HUDEP-2 (cell line): ENCODE measurements at regions not wholly inside any gene's neighbourhood (a gene's known extent, or its start where the extent isn't known, plus 50 kb on each side); places are given as distances from the start of the nearest gene placed in this dataset.

ENCODE experiments used
- DNase-seq, 76 experiments: peaks; one replicate each; lab custom pipeline; 2025; ENCODE audit not compliant: unreplicated experiment in 76 of 76; lab: John Stamatoyannopoulos, UW

DNA sequence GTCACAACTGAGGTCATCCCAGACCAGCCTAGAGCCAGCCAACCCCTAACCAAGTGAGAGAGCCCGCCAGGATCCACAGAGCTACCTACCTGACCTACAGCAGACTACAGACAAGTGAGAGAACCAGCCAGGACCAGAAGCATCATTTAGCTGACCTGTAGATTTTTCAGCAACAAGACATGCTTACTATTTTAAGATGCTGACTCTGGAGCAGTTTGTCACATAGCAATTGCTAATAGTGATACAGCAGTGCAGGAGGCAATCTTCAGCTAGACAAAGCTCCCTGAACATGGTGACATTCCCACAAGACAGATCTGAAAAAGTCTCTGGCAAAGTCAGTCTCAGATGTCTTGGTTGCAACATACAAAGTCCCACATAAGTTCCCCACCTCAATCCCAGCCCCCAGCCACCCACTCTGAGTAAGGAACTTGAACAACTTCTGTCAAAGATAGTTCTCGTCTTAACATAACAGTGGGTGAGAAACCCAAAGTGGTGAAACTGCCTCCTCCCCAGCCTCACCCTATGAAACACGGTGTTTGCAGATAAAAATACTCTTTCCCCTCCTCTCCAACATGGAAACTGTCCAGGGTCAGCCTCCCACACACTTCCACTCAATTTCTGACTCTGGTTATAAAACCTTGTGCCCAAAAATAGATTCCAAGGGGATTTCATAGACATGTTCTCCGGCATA, 120.3 kb upstream of the SLC6A11 start:
- no peak for DNase-seq

- peak in 2 of 76 experiments; percentile 5 to 6 for DNase-seq
Measured at GRCh38 chr3:10697918-10698317, 118.1 kb upstream of the SLC6A11 start.

DNA sequence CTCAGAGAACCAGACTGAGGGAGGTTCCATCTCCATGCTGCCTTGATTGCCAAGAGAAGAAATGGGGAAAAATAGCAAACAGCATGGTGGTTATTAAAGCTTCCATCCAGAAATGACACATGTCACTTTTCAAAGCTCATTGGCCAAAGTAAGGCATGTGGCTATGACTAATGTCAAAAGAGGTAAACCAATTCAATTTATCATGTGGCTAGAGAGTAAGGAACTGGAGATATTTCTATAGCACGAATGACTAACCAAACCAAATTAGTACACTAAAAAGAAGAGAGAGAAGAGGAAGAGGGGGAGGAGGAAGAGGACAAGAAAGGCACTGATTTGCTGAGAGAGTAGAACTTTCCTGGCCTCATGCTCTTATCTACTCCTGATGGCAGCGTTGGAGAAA, 115.2 kb upstream of the SLC6A11 start:
- DNase-seq: no peak

DNA sequence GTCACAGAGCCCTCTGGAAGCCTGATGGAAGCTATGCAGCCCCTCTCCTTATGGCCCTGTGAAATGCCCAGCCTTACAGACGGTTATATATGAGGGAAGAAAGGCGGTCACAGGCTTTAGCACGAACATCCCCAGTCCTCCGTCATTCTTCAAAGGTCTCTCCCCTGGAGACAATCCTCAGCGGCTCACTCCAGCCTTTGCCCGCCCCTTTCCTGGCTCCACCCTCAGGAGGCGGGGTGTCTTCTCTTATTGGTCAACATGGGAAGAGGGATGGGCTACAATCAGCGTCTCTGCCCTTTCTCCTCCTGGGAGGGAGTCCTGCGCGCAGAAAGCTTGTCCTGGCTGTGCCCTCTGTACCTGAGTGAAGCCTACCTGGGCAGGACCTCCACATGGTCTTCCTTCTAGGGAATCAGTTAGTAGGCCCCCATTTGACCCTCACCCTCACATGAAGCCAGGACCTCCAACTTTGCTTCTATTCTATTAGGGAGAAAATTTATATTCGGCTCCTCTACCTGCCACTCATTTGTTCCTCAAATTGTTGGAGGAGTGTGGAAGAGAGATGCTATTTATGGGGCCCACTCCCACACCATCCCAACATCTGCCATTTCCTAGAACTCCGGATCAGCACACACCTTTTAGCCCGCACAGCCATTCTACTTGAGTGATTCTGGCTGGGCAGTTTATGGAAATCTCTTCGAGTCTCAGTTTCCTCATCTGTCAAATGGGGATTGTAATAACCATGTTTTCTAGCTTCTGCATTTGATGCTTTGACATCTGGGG, 112.9 kb upstream of the SLC6A11 start:
- peak in 7 of 76 experiments; percentile 1 to 29 (median 10) for DNase-seq

DNA sequence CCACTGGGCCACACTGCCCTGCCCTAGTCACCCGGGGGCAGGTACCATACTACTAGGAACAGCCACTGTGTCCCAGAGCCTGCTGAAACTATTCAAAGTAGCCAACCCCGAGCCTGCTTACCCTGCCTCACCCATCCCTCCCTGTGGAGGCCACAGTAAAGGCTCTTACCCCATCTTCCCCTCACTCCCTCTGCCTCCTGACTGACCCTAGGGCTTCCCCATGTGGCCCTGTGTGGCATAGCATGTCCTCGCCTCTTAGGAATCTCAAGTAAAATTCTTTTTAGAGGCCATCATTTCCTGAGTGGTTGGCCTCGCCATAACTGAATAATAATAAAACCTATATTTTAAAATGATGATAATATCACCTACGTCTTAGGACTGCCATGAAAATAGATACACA, 112.2 kb upstream of the SLC6A11 start:
- DNase-seq: peak in 5 of 76 experiments; percentile 4 to 22 (median 9)

- DNase-seq: no peak
Measured at GRCh38 chr3:10706156-10706739, 109.8 kb upstream of the SLC6A11 start.

DNA sequence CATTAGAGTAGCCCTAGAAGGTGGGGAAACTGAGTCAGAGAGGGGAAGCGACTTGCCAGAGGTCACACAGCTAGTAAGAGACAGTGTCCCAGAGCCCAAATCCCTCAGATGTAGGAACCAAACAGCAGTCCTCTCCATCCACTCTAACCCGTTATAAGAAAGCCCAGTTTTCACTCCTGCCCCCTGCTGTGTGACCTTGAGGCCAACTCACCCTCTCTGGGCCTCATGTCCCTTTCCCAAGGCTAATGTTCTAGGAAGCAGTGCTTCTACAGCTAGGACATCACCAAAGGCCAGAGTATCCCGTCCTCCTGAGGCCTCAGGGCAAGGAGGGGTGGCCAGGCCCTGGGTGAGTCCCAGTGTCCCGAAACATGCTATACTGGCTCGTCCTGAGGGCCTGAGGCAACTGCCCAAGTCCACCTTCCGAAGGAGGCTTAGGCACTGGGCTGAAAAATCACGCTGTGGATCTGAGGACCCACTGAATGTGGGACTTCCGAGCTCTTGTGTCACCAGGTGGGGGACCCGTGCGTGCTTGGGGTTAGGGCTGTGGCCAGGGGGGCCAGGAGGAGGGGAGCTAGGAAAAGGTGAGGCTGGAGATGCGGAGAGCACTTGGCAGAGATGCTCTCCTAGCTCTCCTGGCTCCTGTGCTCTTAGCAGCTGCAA, 109.2 kb upstream of the SLC6A11 start:
- DNase-seq: no peak

DNA sequence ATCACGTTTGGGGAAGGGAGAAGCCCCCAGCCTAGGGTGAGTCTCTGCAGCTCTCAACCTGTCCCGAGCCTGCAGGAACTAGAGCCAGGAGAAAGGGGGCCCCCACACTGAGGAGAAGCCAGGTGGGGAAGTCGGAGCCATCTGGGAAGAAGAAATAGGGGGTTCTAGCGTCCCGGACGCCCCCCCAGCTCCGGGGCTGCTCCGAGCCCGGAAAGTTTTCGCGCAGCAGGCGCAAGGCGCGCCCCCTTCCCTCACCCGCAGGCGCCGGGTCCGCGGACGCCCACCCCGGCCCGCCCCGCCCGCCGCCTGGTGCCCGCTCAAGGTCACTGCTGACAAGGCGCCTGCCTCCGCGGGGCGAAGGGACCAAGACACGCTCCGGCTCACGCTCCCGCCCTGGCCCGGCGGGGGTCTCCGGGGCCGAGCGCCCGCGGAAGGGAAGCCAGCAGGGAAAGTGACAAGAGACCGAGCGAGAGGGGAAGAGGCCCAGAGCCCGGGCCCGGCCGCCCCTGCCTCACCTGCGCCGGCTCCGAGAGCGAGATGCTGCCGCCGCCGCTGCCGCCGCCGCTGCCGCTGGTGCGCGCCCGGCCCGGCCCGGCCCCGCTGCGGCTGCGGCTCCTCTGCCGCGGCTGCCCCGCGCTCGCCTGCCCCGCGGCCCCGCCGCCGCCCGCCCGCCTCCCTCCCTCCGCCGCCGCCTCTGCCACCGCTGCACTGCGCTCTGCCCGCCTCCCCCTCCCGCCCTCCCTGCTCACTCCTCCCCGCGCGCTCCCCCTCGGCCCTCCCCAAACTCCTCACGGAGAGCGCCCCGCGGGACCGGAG, 108.4 kb upstream of the SLC6A11 start:
- DNase-seq: no peak

- DNase-seq: no peak
Measured at GRCh38 chr3:10708216-10708893, 107.7 kb upstream of the SLC6A11 start.

DNA sequence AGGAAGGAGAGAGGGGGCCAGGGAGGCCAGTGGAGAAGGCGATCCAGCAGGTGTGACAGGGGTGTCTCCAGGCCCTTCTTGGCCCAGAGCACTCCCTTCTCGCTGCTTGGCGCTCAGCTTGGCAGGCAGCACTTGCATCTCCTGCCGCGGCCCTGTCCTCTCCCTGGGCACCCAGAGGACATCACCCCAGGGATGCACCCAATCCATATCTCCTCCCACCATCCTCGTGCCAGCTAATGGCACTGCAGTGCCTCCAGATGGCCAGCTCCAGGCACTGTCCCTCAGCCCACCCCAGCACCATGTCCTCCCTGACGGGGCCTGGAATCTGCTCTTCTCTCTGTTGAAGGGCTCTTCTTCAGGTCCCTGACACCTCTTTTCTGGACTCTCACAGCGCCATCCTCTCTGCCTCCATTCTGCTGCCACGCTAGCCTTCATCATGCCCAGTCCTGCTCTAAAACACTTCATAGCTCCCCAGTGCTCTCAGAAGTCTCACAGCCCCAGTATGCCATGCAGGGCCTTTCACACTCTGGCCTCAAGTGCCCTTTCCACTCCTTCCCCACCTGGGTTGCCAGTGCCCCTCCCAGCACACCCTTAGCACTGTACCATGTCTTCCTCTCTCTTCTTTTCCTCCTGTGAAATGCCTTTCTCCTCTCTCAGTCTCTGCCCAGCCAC, 106.8 kb upstream of the SLC6A11 start:
- DNase-seq: no peak

DNA sequence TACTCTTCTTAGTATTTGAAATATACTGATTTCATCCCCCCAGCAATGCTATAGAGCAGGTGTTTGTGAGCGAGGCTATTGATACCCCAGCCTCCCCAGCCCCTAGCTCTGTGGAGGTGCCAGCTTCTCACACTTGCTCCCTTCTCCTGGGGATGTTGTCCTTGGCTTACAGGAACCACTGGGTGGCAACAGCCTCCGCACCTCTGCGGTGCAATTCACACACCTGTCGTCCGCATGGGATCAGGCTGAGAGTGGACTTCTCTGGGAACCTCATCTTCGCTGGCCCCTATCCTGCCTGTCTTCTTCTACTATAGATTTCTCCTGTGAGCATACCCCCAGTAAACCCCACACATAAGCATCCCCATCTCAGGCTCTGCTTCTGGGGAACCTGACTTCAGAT, 103.9 kb upstream of the SLC6A11 start:
- no peak for DNase-seq

DNA sequence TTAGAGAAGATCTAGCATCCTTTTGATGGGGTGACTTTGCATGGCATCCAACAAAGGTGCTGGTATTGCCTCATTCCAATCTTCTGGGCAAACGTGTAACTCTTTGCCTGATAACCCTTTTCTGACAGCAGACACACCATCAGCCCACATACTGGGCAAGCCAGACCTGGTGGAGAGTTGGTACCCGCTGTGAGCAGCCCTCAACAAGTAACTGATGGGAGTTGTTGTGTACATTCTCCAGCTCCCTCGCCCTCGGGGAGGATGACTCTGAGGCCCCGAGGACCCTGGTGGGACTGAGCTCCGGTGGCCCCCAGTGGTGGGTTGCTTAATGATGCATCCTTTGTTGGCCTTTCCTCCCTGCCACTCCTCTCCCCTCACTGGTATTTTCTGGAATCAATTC, 102.4 kb upstream of the SLC6A11 start:
- no peak for DNase-seq

DNA sequence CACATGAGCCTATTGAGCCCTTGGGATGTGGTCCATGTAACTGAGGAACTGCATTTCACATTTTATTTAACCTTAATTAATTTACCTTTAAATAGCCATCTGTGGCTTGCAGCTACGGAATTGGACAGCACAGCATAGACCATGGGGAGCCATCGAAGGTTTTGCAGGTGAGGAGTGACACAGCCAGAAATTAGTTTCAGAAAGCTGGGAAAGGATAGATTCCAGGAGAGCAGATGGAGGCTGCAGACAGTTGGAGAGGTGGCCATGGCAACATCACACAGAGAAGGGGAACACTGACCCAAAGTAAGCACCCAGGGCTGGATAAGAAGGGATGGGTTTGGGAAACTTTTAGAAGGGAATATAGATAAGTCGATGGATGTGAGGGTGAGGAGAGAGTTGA, 100.1 kb upstream of the SLC6A11 start:
- DNase-seq: no peak

DNA sequence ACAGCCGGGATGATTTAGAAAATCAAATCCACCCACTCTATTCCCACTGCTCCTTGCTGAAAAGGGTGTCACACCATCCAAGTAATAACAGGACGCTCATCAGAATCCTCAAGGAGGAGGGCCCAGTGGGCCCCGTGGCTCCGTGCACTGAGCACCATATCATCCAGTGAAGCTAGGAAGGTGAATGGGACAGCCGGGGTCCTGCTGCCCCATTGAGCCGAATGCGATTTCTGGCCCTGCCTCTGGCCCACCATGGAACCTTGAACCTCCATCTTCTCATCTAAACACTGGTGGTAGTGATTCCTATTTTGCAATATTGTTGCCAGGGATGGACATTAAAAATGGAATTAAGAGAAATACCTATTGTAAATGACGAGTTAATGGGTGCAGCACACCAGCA, 99.1 kb upstream of the SLC6A11 start:
- no peak for DNase-seq

DNA sequence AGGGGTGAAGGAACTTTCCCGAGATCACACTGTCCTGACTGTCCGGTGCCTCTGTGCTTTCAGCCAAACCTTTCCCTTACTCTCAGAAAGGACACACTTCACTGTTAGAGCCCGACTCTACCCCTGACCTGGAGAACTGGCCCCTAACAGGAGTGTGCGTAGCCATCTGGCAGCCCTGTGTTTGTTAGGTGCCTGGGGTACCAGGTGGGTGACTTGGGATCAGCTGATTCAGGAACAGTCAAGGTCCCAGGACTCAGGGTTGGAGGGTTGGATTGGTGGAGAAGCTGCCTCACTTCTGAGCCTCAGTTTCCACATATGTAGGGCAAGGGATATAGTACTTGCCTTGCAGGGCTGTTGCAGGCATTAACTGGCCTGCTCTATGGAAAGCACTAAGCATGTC, 98.3 kb upstream of the SLC6A11 start:
- DNase-seq: no peak

DNA sequence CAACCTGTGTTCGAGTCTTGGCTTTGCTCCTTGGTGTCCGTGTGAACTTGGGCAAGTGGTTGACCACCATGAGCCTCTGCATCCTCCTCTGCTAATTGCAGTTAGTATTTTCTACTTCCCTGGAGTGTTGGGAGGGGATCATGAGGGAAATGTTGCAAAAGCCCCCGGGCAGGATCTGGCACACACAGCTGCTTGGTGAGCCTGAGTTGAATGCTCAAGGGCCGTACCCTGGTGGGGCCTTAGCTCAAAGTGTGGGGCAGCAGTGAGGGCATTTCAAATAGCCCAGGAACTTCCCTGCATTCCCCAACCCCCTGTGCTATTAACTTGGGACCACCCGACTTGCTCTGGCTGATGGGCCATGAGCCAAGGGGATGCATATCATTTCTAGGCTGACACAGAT, 94.9 kb upstream of the SLC6A11 start:
- DNase-seq: no peak

- DNase-seq: no peak
Measured at GRCh38 chr3:10722911-10723310, 93.1 kb upstream of the SLC6A11 start.

- no peak for DNase-seq
Measured at GRCh38 chr3:10723991-10724390, 92.0 kb upstream of the SLC6A11 start.

DNA sequence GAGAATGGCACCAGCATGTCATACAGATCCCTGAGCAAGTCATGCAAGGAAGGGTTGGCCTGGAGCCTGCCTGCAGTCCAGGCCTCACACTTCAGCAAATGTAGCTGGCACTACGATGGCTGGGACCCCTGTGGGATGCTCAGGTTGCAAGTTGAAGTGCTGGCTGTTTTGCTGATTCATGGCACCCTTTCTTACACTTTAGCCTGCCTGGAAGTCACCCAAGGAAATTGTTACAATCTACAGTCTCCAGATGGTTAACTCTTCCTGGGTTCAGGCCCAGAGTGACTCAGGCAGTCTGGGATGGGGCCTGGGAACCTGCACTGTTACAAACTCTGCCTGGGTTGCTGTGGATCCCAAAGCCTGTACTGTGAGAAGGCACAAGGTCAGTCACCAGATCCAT, 91.0 kb upstream of the SLC6A11 start:
- no peak for DNase-seq

DNA sequence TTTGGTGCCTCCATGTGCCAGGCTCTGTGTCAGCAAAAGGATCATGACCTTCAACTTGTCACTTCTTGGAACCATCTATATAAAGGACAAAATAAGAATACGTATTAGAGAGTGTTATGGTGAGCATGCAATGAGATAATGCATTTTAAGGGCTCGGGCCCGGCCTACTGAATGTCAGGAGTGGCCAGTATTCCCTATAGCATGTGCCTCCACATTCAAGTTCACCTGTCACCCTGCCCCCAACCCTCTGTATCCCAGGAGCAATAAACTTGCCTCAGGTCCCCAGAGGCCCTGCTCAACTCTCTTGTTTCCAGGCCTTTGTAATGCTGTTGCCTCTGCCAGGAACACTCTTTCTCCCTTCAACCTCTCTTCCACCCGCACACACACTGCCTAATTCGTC, 90.2 kb upstream of the SLC6A11 start:
- no peak for DNase-seq
